Stomach (tissue), 8 donors: ENCODE measurements at regions not wholly inside any gene's neighbourhood (a gene's known extent, or its start where the extent isn't known, plus 50 kb on each side); places are given as distances from the start of the nearest gene placed in this dataset.

Experiments used
- DNase-seq, 2 donors: peaks; one replicate each; pipeline versions ENCODE4 v3.0.0 to v3.0.0-alpha.2; 2013 to 2019
- H3K27ac ChIP-seq, 5 donors: fragments of 200-600 bp in 4 of 5; sonication (generic) in 4 of 5; one replicate each; pipeline ENCODE4 v1.5.1; 2013 to 2019; ENCODE audit warnings: mild to moderate bottlenecking in 1 of 5, moderate library complexity in 1 of 5
- H3K27me3 ChIP-seq, 3 donors: fragments of 200-600 bp; sonication (generic); one replicate each; pipeline ENCODE4 v1.5.1; 2017 to 2019; ENCODE audit warnings: mixed run types in 1 of 3
- H3K36me3 ChIP-seq, 4 donors: fragments of 200-600 bp; sonication (generic); 1 replicate in 3 of 4; 2 replicates in 1 of 4; pipeline ENCODE4 v1.5.1; 2016 to 2019
- H3K4me1 ChIP-seq, 4 donors: fragments of 200-600 bp; sonication (generic); one replicate each; pipeline ENCODE4 v1.5.1; 2016 to 2019
- H3K4me3 ChIP-seq, 4 donors: fragments of 200-600 bp; sonication (generic) in 3 of 4; one replicate each; pipeline ENCODE4 v1.5.1; 2016 to 2019; ENCODE audit warnings: mild to moderate bottlenecking in 1 of 4
- H3K9me3 ChIP-seq, 4 donors: fragments of 200-600 bp; sonication (generic); one replicate each; pipeline ENCODE4 v1.5.1; 2016 to 2019
- CTCF ChIP-seq, 7 experiments: fragments of 450-650 bp in 4 of 7; fragments of 200-600 bp in 3 of 7; sonication (generic) in 3 of 7; IDR thresholded peaks; one replicate each; pipeline ENCODE4 v1.5.1; 2016 to 2019; ENCODE audit warnings: antibody characterized with exemption in 7 of 7, control low read depth in 2 of 7, mild to moderate bottlenecking in 1 of 7
- EP300 ChIP-seq: sonication (generic); formaldehyde crosslinking; IDR thresholded peaks from one replicate; pipeline ENCODE4 v1.6.1; 2017; ENCODE audit warnings: antibody characterized with exemption
- POLR2A ChIP-seq, 4 donors: fragments of 450-650 bp; IDR thresholded peaks; one replicate each; pipeline ENCODE4 v1.6.1; 2016; ENCODE audit warnings: antibody characterized with exemption in 4 of 4, control low read depth in 2 of 4, mild to moderate bottlenecking in 1 of 4, moderate library complexity in 1 of 4
- POLR2AphosphoS5 ChIP-seq, 3 donors: sonication (generic); formaldehyde crosslinking; IDR thresholded peaks; one replicate each; pipeline ENCODE4 v1.6.1; 2016; ENCODE audit warnings: antibody characterized with exemption in 3 of 3
- WGBS, 5 donors: extraction: QIAGEN DNeasy Blood & Tissue Kit in 3 of 5; methylation state at CpG; one replicate each; pipeline versions ENCODE4 v1.1.5 to v1.1.7; 2013 to 2018; 5-methylcytosine and 5-hydroxymethylcytosine counted together
- intact Hi-C: fragments of 100-400 bp; cut with DNase I; formaldehyde crosslinking; loops from one replicate; pipeline ENCODE4 v1.15.1; 2023; ENCODE audit warnings: low total_unique reads
- donor health status: healthy with polysubstance abuse.
- donor health status: Bipolar disorder and iron deficiency.
- donor health status: healthy.

- TF ChIP-seq CTCF (IDR thresholded peaks at IDR 0.05) = no peak
- TF ChIP-seq POLR2A (IDR thresholded peaks at IDR 0.05) = no peak
- no peak for TF ChIP-seq EP300
- no peak for TF ChIP-seq POLR2AphosphoS5 (IDR thresholded peaks at IDR 0.05)
- H3K27me3 ChIP-seq = no peaks in the 10 kb centered on the region
- H3K36me3 ChIP-seq = no peaks in the 10 kb centered on the region
- intact Hi-C loops = no loop called here
- no peaks in the 10 kb centered on the region for H3K9me3 ChIP-seq
- DNase-seq = no peak
- no peak overlapping the region for H3K27ac ChIP-seq
- no peaks in the 10 kb centered on the region for H3K4me1 ChIP-seq
- no peak overlapping the region for H3K4me3 ChIP-seq
Observed at GRCh38 chr18:55073834-55074233, 114.6 kb upstream of the CCDC68 start.

- Histone ChIP-seq H3K36me3 (no peaks in the 10 kb centered on the region), H3K27me3 (no peaks in the 10 kb centered on the region), H3K4me1 (no peaks in the 10 kb centered on the region), H3K9me3 (no peaks in the 10 kb centered on the region), H3K27ac (no peak overlapping the region), H3K4me3 (no peak overlapping the region)
- TF ChIP-seq POLR2AphosphoS5 (IDR thresholded peaks at IDR 0.05) (no peak), CTCF (IDR thresholded peaks at IDR 0.05) (no peak), EP300 (no peak), POLR2A (IDR thresholded peaks at IDR 0.05) (no peak)
- DNase-seq = no peak
- intact Hi-C loops = no loop called here
- 49 to 68% (median 60%) methylated on average over 4 of the region's 4 CpGs for WGBS, 5 donors
Observed at GRCh38 chr18:55073116-55073515, 113.9 kb upstream of the CCDC68 start.

GRCh38 chr18:55072698-55073097, 113.4 kb upstream of the CCDC68 start:
- no peaks in the 10 kb centered on the region for H3K4me1 ChIP-seq
- no peak overlapping the region for H3K27ac ChIP-seq
- no peak for DNase-seq
- no peaks in the 10 kb centered on the region for H3K36me3 ChIP-seq
- intact Hi-C loops = no loop called here
- H3K4me3 ChIP-seq = no peak overlapping the region
- WGBS, 5 donors = 79 to 93% (median 87%) methylated on average over 4 of the region's 4 CpGs
- no peaks in the 10 kb centered on the region for H3K27me3 ChIP-seq
- H3K9me3 ChIP-seq = no peaks in the 10 kb centered on the region
- TF ChIP-seq EP300 (no peak), CTCF (IDR thresholded peaks at IDR 0.05) (no peak), POLR2A (IDR thresholded peaks at IDR 0.05) (no peak), POLR2AphosphoS5 (IDR thresholded peaks at IDR 0.05) (no peak)

- Histone ChIP-seq H3K36me3 (no peaks in the 10 kb centered on the region), H3K4me3 (no peak overlapping the region), H3K27ac (no peak overlapping the region), H3K9me3 (no peaks in the 10 kb centered on the region), H3K4me1 (no peaks in the 10 kb centered on the region), H3K27me3 (no peaks in the 10 kb centered on the region)
- intact Hi-C loops = no loop called here
- no peak for DNase-seq
- 29 to 50% (median 48%) methylated on average over 2 of the region's 2 CpGs for WGBS, 5 donors
- no peak for TF ChIP-seq POLR2AphosphoS5 (IDR thresholded peaks at IDR 0.05)
- TF ChIP-seq EP300 = no peak
- TF ChIP-seq CTCF (IDR thresholded peaks at IDR 0.05) = no peak
- TF ChIP-seq POLR2A (IDR thresholded peaks at IDR 0.05) = no peak
Observed at GRCh38 chr18:55072181-55072580, 112.9 kb upstream of the CCDC68 start.
